Fibroblast of peridontal ligament (primary cell): ENCODE measurements at regions not wholly inside any gene's neighbourhood (a gene's known extent, or its start where the extent isn't known, plus 50 kb on each side); places are given as distances from the start of the nearest gene placed in this dataset.
A peak's percentile ranks its signal among the peaks of the same experiment; 100 is the strongest.

Source experiments
- DNase-seq: peaks from one replicate; pipeline ENCODE4 v3.0.0-alpha.2; 2010; ENCODE audit errors: extremely low read depth

DNA sequence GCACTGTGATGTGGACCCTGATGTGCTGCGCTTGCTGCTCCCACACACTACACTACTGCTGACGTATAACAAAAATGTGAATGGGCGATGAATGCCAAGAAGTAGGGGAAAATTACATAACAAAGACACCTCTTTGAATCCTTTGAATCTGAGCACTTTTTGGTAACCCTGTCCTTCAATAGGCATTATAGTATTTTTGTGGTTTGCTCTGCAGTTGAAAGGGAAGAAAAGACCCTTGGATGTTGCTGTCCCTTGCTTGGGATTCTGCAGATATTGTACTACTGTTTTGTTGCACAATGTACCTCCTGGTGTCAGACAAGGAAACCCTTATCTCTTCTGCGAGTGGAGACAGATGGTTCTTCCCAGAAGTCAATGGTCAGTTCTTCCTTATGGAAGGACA, 124.8 kb upstream of the UBE3A start:
- no peak for DNase-seq

DNA sequence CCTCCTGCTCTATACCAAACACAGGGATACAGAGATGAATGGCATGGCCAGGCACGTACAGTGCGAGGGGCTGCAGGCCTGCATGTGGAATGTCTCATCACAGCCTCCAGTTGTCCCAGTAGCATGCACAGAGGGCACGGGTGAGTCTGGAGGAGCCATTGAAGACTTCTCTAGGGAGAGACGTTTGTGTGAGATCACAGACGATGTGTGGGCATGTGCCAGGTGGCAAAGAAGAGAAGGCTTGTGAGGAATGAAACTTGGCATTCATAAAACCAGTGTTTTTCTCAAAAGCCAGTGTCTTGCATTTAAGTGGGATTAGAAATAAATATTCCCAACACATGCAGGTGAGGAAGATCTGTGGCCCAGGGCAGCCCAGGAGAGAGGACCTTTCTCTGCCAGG, 119.1 kb upstream of the UBE3A start:
- DNase-seq = no peak

DNA sequence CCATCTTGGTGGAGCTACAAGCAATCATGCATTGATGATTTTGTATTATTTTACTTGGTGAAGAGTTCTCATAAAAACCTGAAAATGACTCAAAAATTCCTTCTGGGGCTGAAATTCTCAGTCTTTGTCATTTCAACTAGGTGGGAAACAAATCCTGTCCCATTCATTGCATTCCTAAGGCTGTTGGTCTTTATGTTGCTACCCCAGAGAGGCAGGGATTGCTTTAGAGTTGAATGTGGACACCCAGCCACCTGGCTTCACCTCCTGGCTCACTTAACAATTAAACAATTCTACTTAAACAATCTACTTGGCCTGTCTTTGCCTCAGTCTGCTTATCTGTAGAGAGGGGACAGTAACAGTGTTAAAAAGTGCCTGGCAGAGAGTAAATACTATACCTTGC, 117.3 kb upstream of the UBE3A start:
- no peak for DNase-seq

GRCh38 chr15:25554640-25555039, 115.8 kb upstream of the UBE3A start:
- DNase-seq = no peak

GRCh38 chr15:25548600-25548999, 109.8 kb upstream of the UBE3A start:
- DNase-seq = no peak

- DNase-seq = no peak
These were observed 107.1 kb upstream of the UBE3A start for GRCh38 chr15:25545889-25546288.

DNA sequence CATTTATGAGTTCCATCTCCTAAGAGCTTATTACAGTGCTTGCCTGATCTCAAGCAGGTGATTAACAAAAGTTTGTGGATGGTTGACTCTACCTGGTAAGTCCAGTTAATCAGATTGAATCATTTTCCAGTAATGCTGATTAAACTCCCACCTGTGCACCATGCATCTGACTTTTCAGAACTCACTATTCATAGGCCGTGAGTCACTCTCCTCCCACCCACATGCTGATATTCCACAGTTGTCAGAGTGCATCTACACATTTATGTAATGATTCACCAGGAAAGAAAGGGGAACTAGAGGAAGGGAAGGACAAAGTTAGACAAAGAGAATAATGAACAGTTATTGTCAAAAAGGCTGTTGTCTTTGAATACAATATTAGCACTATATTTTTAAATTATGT, 106.2 kb upstream of the UBE3A start:
- DNase-seq = no peak

DNA sequence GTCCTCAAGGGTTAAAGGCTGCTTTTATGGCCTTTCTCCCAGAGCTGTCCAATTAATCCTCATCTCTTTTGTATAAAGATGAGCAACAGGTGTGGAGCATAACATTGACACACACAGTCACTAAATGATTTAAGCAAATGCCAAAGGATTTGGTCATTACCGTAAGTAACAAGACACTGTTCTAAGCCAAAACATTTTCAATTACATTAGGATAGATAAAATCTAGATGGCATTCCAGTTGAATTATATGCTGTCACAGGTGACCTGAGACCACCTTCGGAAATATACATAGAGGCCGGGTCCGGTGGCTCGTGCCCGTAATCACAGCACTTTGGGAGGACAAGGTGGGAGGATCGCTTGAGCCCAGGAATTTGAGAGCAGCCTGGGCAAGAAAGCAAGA, 105.3 kb upstream of the UBE3A start:
- no peak for DNase-seq

- DNase-seq = peak; percentile 16
These were observed 104.4 kb upstream of the UBE3A start for GRCh38 chr15:25543196-25543595.

- DNase-seq = no peak
These were observed 102.4 kb upstream of the UBE3A start for GRCh38 chr15:25541228-25541627.

DNA sequence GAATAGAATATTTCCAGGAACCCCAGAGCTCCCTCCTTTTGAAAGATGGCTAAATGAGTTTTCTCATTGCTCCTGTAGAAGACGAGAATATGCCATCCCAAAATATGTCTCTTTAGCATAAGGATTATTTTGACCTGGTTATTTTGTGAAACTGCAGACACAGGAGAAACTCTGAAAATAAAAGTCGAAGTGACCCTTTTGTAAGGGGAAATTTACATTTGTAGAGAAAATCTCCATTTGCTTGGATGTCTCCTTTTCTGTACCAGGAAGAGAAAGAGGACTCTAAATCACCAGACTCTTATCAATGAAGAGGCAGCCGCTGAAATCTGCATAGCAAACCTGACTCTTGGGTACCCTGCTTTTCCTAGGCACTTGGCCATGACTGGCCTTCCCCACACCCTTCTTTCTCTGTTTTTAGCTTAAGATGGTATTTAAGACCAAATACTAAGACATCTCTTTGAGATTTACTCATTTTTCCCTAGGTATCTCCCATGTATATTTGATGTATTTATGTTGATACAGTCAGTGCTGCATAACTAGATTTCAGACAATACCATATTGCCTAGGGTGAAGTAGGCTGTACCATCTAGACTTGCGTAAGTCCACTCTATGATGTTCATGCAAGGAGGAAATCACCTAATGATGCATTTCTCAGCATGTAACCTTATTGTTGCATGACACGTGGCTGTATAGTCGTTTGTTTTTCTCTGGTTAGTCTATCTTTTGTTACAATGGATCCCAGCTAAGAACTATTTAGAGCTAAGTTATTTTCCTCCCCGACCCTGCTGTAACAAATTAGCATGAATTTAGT, 98.2 kb upstream of the UBE3A start:
- DNase-seq = no peak

DNA sequence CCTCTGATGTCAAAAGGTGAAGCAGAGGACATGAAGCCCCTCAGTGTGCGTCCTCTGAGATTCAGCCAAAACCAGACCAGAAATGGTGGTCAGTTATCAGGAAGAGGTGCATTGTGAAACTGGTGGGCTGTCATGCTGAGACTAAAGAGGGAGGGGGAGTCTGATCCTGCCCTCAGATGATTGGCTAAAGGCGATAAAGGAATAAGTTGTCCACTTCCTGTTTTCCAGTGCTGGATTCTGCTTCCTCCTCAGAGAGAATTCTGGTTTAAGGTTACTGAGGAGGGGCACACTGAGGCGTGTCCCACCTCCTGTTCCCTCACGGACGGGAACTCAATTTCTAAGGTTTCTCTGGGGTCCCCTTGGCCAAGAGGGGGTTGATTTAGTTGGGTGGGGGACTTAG, 97.0 kb upstream of the UBE3A start:
- DNase-seq = no peak

DNA sequence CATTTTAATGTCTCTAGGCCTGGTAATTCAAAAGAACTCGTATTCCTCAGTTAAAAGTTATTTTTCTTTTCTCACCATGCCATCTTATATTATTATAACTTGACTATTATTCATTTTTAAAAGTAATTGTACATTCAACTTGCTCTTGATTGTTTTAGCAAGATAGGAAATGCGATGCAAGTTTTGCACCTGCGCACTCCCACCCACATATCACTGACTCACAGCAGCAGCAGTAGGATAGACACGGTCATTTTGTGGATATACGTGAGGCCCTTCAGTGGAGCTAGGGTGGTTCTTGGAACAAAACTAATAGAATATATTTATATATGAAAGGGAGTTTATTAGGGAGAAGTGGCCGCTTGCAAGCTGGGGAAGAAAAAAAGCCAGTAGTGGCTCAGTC, 95.5 kb upstream of the UBE3A start:
- no peak for DNase-seq

GRCh38 chr15:25532269-25533140, 93.7 kb upstream of the UBE3A start:
- DNase-seq = no peak

- DNase-seq = no peak
These were observed 91.0 kb upstream of the UBE3A start for GRCh38 chr15:25529774-25530173.

GRCh38 chr15:25527118-25527517, 88.3 kb upstream of the UBE3A start:
- DNase-seq = no peak

DNA sequence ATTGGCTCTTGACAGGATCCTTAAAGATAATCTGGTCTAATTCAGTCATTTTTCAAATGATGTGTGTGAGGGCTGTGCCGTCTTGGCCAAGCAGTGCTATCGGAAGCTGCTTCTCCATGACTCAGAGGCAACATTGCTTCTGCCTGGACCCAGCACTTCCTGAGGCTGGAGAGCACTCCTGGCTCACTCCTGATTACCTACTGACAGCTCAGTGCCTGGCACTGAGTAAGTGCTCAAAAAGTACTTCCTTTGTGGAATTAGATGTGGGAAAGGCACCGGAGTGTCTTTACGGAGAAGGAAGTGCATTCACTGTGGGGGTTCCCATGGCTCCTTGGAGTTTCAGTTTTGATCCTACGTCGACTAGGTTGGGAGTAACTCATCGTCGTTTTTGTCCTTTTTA, 86.9 kb upstream of the UBE3A start:
- DNase-seq = no peak

GRCh38 chr15:25515633-25516032, 76.8 kb upstream of the UBE3A start:
- DNase-seq = no peak

GRCh38 chr15:25514522-25514921, 75.7 kb upstream of the UBE3A start:
- DNase-seq = no peak

DNA sequence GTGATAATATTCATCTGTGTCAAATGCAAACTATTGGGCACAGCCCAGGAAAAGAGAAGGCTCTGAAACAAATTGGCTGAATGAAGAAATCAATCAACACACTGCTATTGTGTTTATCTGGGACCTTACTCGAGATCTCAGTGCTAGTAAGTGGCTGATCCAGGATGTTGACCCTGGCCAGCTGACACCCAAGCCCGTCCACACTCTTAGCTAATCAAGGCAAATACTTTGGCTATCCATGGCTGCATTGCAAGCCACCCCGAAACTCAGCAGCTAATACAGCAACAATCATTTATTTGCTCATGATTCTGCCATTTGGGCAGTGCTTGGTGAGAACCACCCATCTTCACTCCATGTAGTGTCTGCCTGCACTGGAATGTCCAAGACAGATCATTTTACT, 74.1 kb upstream of the UBE3A start:
- DNase-seq = no peak

DNA sequence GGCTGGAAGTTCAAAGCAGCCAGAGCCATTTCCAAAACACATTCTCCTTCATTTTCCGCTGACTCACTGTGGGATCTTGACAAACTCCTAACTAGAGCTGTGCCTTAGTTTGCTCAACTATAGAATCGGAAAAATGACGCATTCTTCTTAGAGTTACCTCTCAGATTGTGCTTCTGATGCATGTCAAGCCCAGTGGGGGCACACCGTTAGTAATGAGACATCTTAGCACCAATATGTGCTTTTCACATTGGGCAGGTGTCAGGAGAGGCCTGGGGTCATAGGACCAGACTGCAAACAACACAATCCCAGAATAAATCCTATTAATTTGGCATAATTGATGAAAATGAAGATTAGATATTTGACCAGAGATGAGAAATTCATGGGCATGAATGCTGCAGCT, 71.3 kb upstream of the UBE3A start:
- no peak for DNase-seq

DNA sequence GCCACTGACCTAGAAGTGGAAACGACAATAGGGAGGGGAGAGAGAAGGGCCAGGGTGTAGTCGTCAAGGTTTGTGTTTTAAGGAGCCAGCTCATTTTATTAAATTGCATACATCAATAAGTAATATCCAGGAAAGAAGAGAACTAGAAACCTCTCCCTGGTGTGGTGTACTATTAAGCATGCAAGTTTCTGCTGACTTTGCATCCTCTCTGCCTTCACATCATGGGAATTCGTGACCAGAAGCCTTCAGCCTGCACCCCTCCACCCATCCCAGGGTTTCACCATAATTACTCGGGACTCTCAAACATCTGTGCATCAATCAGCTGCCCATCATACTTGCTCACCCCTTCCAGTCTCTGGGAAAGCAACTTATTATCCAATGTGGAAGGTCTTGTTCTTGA, 70.9 kb upstream of the UBE3A start:
- DNase-seq = no peak

DNA sequence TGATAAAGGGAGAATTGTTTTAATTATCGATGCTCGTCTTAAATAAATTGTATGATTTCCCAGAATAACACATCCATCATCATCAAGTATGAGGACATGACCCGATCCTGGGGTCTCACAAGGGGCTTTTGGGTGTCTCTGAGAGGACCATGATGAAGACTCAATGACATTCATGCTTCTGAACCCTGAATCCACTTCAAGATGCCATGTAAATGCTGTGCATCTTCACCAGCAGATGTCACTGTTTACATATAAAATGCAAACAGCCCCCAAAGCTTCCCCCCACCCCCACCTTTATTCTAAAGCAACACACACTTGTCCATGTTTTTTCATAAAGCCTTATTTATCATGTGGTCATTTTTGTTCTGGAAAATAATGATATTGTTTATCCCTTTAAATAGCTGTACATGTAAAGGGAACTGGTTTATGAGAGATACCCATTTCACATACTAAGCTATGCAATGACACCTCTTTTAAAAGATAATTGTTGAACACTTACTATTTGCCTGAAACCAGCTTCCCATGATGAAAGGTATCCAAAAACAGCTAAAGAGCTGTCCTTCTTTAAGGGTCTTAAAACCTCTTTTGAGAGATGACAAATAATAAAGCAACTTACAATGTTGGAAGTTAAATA, 69.7 kb upstream of the UBE3A start:
- peak; percentile 56 for DNase-seq
